Prostate gland (tissue), 2 donors: ENCODE measurements at regions not wholly inside any gene's neighbourhood (a gene's known extent, or its start where the extent isn't known, plus 50 kb on each side); places are given as distances from the start of the nearest gene placed in this dataset.

Experiments
- DNase-seq: peaks from one replicate; pipeline ENCODE4 v3.0.0-alpha.2; 2019; ENCODE audit warnings: low spot score
- H3K27ac ChIP-seq, 2 donors: fragments of 200-600 bp; sonication (generic); 2 replicates each; pipeline ENCODE4 v1.5.1; 2017 to 2019
- H3K27me3 ChIP-seq: fragments of 200-600 bp; sonication (generic); replicated peaks from 2 replicates; pipeline ENCODE4 v1.5.1; 2019; ENCODE audit not compliant: insufficient read depth
- H3K36me3 ChIP-seq, 2 donors: fragments of 200-600 bp; sonication (generic); 1 replicate in 1 of 2; 2 replicates in 1 of 2; pipeline versions ENCODE4 v1.5.1 to v1.8.1; 2017 to 2019
- H3K4me1 ChIP-seq: fragments of 200-600 bp; sonication (generic); replicated peaks from 2 replicates; pipeline ENCODE4 v1.5.1; 2019
- H3K4me3 ChIP-seq, 2 donors: fragments of 200-600 bp; sonication (generic); 2 replicates each; pipeline ENCODE4 v1.5.1; 2017 to 2019
- H3K9me3 ChIP-seq: fragments of 200-600 bp; sonication (generic); 2 replicates; pipeline ENCODE4 v1.5.1; 2017
- POLR2A ChIP-seq: fragments of 450-650 bp; IDR thresholded peaks from one replicate; pipeline ENCODE4 v1.6.1; 2016; ENCODE audit warnings: antibody characterized with exemption, mild to moderate bottlenecking
- POLR2AphosphoS5 ChIP-seq: sonication (generic); formaldehyde crosslinking; IDR thresholded peaks from one replicate; pipeline ENCODE4 v1.6.1; 2017; ENCODE audit warnings: antibody characterized with exemption
- WGBS: methylation state at CpG from one replicate; pipeline ENCODE4 v1.1.5; 2018; 5-methylcytosine and 5-hydroxymethylcytosine counted together
- intact Hi-C: fragments of 100-400 bp; cut with DNase I; formaldehyde crosslinking; loops from one replicate; pipeline ENCODE4 v1.14.2; 2022
- TF ChIP-seq, protein P1 (sequence below), 4 experiments: fragments of 200-600 bp in 2 of 4; fragments of 450-650 bp in 2 of 4; sonication (generic) in 2 of 4; IDR thresholded peaks; 1 replicate in 3 of 4; 2 replicates in 1 of 4; pipeline ENCODE4 v1.5.1; 2016 to 2019; ENCODE audit warnings: antibody characterized with exemption in 4 of 4, mild to moderate bottlenecking in 2 of 4, moderate library complexity in 2 of 4

GRCh38 chr6:94548201-94548600, 1029.1 kb upstream of the MANEA start:
- no peaks in the 10 kb centered on the region for H3K36me3 ChIP-seq
- H3K4me1 ChIP-seq: no peaks in the 10 kb centered on the region
- H3K9me3 ChIP-seq: no peaks in the 10 kb centered on the region
- TF ChIP-seq POLR2AphosphoS5 (no peak), POLR2A (no peak)
- TF ChIP-seq, protein P1, sequence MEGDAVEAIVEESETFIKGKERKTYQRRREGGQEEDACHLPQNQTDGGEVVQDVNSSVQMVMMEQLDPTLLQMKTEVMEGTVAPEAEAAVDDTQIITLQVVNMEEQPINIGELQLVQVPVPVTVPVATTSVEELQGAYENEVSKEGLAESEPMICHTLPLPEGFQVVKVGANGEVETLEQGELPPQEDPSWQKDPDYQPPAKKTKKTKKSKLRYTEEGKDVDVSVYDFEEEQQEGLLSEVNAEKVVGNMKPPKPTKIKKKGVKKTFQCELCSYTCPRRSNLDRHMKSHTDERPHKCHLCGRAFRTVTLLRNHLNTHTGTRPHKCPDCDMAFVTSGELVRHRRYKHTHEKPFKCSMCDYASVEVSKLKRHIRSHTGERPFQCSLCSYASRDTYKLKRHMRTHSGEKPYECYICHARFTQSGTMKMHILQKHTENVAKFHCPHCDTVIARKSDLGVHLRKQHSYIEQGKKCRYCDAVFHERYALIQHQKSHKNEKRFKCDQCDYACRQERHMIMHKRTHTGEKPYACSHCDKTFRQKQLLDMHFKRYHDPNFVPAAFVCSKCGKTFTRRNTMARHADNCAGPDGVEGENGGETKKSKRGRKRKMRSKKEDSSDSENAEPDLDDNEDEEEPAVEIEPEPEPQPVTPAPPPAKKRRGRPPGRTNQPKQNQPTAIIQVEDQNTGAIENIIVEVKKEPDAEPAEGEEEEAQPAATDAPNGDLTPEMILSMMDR (IDR thresholded peaks at IDR 0.05): no peak
- DNase-seq: no peak
- H3K27ac ChIP-seq: no peak overlapping the region
- H3K4me3 ChIP-seq: no peak overlapping the region
- H3K27me3 ChIP-seq: no peaks in the 10 kb centered on the region
- 80% methylated on average over 4 of the region's 4 CpGs for WGBS
- intact Hi-C loops: no loop called here

- Histone ChIP-seq H3K27ac (no peak overlapping the region), H3K27me3 (no peaks in the 10 kb centered on the region), H3K4me3 (no peak overlapping the region), H3K36me3 (no peaks in the 10 kb centered on the region), H3K9me3 (no peaks in the 10 kb centered on the region), H3K4me1 (no peaks in the 10 kb centered on the region)
- no peak for DNase-seq
- intact Hi-C loops: no loop called here
- TF ChIP-seq, protein P1 (IDR thresholded peaks at IDR 0.05): no peak
- TF ChIP-seq POLR2AphosphoS5: no peak
- no peak for TF ChIP-seq POLR2A
- 100% methylated on average over 1 of the region's 1 CpG for WGBS
Measured at GRCh38 chr6:94535798-94536197, 1041.5 kb upstream of the MANEA start.

- Histone ChIP-seq H3K27me3 (no peaks in the 10 kb centered on the region), H3K27ac (no peak overlapping the region), H3K36me3 (no peaks in the 10 kb centered on the region), H3K4me1 (no peaks in the 10 kb centered on the region), H3K4me3 (no peak overlapping the region), H3K9me3 (no peaks in the 10 kb centered on the region)
- no peak for TF ChIP-seq POLR2A
- TF ChIP-seq POLR2AphosphoS5: no peak
- TF ChIP-seq, protein P1 (IDR thresholded peaks at IDR 0.05): no peak
- DNase-seq: no peak
- intact Hi-C loops: no loop called here
- 88% methylated on average over 17 of the region's 17 CpGs for WGBS
Measured at GRCh38 chr6:94511502-94512088, 1065.7 kb upstream of the MANEA start.

DNA sequence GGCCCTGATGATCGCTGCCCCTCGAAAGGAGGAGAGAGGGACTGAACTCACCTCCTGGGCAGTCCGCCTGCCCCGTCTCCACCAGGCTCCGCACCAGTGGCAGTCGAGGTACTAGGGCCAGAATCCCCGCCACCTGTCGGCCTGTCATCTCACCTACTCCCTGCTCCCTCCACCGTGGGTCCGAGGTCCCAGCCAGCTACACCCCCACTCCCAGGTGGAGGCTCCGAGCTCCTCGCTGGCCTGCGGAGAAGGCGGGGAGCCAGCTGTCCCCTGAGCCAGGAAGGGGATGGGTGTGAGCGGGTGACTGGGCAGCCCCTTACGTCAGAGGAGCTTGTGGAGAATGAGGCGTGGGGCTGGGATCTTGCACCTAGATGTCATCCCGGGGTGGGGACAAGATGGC, 1066.5 kb upstream of the MANEA start:
- Histone ChIP-seq H3K4me1 (no peaks in the 10 kb centered on the region), H3K4me3 (no peak overlapping the region), H3K36me3 (no peaks in the 10 kb centered on the region), H3K27me3 (no peaks in the 10 kb centered on the region), H3K27ac (no peak overlapping the region), H3K9me3 (no peaks in the 10 kb centered on the region)
- TF ChIP-seq, protein P1 (IDR thresholded peaks at IDR 0.05): no peak
- TF ChIP-seq POLR2AphosphoS5: no peak
- no peak for TF ChIP-seq POLR2A
- DNase-seq: no peak
- WGBS: 83% methylated on average over 18 of the region's 18 CpGs
- intact Hi-C loops: no loop called here

DNA sequence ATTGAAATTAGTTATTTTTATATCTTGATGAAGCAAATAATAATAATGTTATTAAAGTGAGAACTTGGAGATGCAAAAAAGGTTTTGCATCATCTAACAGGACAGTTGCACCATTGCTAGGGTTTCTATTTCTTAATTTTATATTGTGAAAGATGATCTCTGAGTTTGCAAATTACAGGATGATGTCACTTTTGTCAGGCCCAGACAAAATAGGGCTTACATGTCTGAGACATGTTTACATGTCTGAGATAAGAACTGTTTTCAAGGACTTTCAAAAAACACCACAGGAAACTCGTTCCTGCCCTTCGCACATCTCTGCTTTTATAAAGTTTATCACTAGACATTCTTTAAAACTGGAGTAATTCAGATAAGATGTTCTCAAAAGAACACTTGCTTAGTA, 1075.8 kb upstream of the MANEA start:
- Histone ChIP-seq H3K36me3 (no peaks in the 10 kb centered on the region), H3K4me1 (no peaks in the 10 kb centered on the region), H3K27me3 (no peaks in the 10 kb centered on the region), H3K4me3 (no peak overlapping the region), H3K9me3 (no peaks in the 10 kb centered on the region), H3K27ac (no peak overlapping the region)
- no peak for TF ChIP-seq POLR2A
- TF ChIP-seq, protein P1 (IDR thresholded peaks at IDR 0.05): no peak
- no peak for TF ChIP-seq POLR2AphosphoS5
- WGBS: 24% methylated on average over 2 of the region's 2 CpGs
- no peak for DNase-seq
- intact Hi-C loops: no loop called here
